HG02623 (cell line): ENCODE measurements at regions not wholly inside any gene's neighbourhood (a gene's known extent, or its start where the extent isn't known, plus 50 kb on each side); places are given as distances from the start of the nearest gene placed in this dataset.

Experiments
- ATAC-seq: cut with Tn5 transposase; IDR thresholded peaks from one replicate; pipeline ENCODE4 v1.9.1; 2021; ENCODE audit warnings: moderate library complexity; ENCODE audit not compliant: unreplicated experiment

- ATAC-seq = no peak
Measured at GRCh38 chr15:47516972-47517371, 200.3 kb upstream of the SEMA6D start.

DNA sequence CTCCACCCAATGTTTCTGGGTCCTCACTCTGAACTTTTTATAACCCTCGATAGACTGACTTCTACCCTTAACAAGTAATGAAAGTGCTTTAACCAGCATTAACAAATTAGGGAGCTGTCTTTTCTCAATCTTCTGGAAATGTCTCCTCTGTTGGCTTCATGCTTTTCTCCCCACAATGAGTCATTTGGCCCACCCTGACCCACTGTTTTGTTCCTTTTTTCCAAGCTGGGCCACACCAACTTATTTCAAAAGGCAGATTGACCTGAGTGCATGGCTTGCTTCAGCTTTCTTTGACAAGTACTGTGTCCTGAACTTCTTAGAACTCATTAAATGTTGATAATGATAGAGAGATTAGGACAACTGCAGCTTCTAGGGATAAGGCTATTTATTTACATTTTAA, 199.6 kb upstream of the SEMA6D start:
- no peak for ATAC-seq

DNA sequence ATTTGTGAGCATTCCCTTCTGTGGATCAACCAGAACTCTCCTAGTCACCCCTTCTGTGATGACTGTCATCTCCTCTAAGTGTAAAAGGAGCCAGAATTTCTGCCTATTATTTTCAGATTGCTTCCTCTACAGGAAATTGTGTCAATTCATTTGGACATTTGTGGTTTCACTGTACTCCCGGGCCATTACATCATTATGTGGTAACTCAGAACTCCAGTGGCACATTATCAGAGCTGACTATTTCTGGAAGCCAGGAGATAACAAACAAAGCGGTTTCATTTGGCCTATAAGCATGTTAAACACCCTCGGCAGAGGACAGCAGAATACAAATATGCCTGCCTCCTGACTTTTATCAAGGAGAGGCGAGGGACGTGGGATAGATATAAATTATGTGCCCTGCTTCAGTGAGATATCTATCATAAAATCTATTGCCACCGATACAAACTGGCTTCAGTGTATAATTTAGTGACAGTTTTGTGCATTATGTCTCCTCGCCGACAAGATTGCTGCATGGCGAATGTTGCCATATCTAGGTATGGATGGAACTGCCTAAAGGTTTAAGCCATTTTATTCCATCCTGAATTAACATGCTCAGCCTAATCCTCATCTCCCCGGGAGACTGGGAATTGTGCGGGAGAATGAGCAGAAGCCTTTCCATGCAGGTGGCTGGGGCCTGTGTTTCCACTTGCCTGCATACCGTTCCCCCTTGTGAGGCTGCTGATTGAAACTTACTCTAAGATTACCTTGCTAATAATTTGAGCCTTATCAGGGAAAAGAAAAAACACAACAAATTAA, 193.4 kb upstream of the SEMA6D start:
- no peak for ATAC-seq

DNA sequence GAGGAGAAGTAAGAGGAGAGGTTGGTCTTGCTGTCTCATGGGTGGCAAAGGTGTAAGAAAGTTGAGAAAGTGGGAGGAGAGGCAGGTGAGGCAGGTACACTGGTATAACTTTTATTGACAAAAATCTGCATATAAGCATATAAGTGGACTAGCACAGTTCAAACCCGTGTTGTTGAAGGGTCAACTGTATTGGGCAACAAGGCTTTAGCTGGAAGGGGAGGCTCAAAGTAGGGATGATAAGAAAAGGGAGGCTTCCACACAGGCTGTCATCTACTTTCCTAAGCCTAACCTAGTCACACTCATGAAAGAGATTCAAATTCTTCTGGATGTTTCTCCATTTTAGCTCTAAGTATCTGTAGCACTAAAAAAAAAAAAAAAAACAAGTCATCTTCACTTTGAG, 188.1 kb upstream of the SEMA6D start:
- no peak for ATAC-seq

DNA sequence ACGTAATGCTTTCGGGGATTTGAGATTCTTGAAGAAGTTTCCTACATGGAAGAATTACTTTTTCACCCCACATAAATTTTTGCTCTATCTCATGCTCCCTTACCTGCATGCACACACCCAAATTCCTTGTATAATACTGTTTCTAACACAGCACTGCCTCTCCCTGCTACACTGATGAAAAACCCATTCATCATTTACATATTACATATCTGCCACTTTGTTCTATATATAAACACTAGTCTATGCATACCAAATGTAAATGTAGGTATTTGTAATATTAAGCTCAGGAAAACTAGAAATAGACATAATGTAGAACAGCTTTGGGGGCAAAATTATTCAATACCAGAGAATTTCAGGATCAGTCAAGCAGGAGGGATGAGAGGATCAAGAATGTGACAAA, 182.6 kb upstream of the SEMA6D start:
- no peak for ATAC-seq

DNA sequence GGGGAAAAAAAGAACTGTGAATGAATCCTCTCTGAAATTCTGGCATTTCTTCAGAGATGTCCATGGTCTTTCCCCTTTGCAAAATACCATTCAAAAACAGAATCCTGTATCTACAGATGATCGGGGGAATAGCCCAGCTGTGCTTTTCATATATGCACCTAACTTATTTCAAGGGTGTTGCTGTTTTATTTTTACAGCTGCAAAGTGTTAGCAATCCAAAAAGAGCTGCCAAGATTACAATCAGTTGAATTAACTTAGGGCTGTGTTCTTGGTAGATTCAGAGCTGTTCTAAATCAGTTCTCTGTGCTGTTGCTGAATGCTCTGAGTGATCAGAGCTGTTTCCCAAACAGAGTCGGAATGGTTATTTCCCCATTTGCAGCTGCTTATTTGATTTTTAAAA, 175.7 kb upstream of the SEMA6D start:
- no peak for ATAC-seq

GRCh38 chr15:47542312-47542989, 174.9 kb upstream of the SEMA6D start:
- ATAC-seq = no peak

- ATAC-seq = no peak
Measured at GRCh38 chr15:47548231-47548630, 169.1 kb upstream of the SEMA6D start.

GRCh38 chr15:47548986-47549385, 168.3 kb upstream of the SEMA6D start:
- ATAC-seq = no peak

GRCh38 chr15:47551079-47551478, 166.2 kb upstream of the SEMA6D start:
- no peak for ATAC-seq

GRCh38 chr15:47551546-47551945, 165.8 kb upstream of the SEMA6D start:
- no peak for ATAC-seq

- no peak for ATAC-seq
Measured at GRCh38 chr15:47552978-47553608, 164.2 kb upstream of the SEMA6D start.

DNA sequence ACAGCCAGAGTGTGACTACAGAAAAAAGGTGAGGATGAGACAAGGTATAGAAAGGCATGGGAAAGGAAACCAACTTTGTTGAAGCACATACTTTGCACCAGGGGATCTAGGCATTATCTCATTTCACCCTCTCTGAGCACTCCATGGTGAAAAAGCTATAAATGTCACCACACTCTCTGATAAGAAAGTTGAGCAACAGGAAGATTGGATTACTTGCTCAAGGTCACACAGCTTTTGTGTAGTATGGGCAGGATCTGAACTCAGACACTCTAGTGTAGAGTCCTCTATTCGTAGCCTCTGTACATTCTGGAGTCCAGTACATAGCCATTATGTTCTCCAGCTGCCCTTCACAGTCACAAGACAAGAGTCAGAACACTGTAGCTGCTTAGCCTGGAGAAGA, 163.4 kb upstream of the SEMA6D start:
- ATAC-seq = no peak

DNA sequence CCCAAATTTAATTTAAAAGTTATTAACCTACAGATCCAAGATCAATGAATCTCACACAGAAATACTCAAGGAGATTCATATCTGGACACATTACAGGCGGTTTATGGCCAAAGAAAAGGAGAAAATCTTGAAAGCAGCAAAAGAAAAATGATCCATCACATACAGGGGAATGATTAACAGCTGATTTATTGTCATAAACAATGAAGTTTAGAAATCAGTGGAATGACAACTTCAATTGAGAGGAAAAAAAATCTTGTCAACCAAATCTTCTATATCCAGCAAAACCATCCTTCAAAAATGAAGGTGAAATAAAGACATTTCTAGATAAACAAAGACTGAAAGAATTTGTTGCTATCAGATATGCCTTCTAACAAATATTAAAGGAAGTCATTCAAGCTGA, 156.2 kb upstream of the SEMA6D start:
- no peak for ATAC-seq

GRCh38 chr15:47565949-47566348, 151.4 kb upstream of the SEMA6D start:
- ATAC-seq = no peak

DNA sequence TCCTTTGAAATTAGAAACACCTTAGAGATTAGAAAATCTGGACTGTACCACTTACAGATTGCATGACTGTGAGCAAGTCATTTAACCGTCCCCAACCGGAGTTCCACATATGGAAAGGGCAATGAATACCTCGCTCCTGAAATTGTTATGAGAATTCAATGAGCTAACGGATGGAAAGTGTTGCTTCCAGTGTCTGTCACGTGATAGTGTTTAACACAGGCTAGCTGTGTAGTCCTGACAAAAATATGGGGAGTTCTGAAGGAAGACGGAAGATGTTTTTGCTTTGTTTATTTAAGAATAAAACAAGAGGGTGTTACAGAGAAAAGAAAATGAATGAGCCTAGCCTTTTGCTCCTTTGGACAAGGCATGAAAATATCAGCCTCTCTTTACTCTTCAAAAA, 150.7 kb upstream of the SEMA6D start:
- no peak for ATAC-seq

- ATAC-seq = no peak
Measured at GRCh38 chr15:47568030-47568429, 149.3 kb upstream of the SEMA6D start.

DNA sequence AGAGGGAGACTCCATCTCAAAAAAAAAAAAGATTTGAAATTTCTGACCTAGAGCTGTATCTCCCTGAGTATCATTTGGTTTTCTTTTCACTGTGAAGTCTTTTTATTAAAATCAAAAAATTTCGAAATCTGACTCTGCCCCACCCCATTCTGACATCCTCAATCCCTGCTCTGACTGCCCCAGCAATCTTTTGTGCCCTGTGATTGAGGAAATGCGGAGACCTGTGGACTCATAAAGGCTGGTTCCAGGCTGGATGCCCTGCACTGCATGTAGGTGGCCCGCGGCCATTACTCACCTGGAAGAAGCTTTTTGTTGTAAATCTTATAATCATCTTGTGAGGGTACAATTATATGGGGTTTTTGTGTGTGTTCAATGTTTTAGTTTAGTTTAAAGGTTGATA, 147.3 kb upstream of the SEMA6D start:
- no peak for ATAC-seq

- no peak for ATAC-seq
Measured at GRCh38 chr15:47570451-47570850, 146.9 kb upstream of the SEMA6D start.

GRCh38 chr15:47570881-47571640, 146.2 kb upstream of the SEMA6D start:
- no peak for ATAC-seq

GRCh38 chr15:47573673-47574072, 143.6 kb upstream of the SEMA6D start:
- ATAC-seq = no peak
